AG08396 (cell line): ENCODE measurements at regions not wholly inside any gene's neighbourhood (a gene's known extent, or its start where the extent isn't known, plus 50 kb on each side); places are given as distances from the start of the nearest gene placed in this dataset.
"Not testable (repeated sequence)": the region's sequence is repeated elsewhere in the genome, so short reads cannot be mapped to it uniquely, and the experiment has no call there.

Experiments used
- DNase-seq: peaks from one replicate; pipeline ENCODE4 v3.0.0; 2012; ENCODE audit warnings: low spot score, mixed read lengths

GRCh38 chr16:51244887-51245657 is 94.0 kb upstream of the SALL1 start:
- DNase-seq: no peak

GRCh38 chr16:51243936-51244436 is 92.9 kb upstream of the SALL1 start:
- DNase-seq: no peak

- DNase-seq: no peak
Measured at GRCh38 chr16:51242296-51242994, 91.4 kb upstream of the SALL1 start.

- DNase-seq: no peak
Measured at GRCh38 chr16:51239196-51239595, 88.1 kb upstream of the SALL1 start.

GRCh38 chr16:51237861-51238378 is 86.8 kb upstream of the SALL1 start:
- no peak for DNase-seq

- no peak for DNase-seq
Measured at GRCh38 chr16:51237207-51237606, 86.1 kb upstream of the SALL1 start.

GRCh38 chr16:51236583-51236982 is 85.5 kb upstream of the SALL1 start:
- DNase-seq: no peak

GRCh38 chr16:51231702-51232101 is 80.6 kb upstream of the SALL1 start:
- no peak for DNase-seq

GRCh38 chr16:51230035-51230434 is 79.0 kb upstream of the SALL1 start:
- DNase-seq: not testable (repeated sequence)

GRCh38 chr16:51228097-51228659 is 77.1 kb upstream of the SALL1 start:
- DNase-seq: no peak

GRCh38 chr16:51225878-51226277 is 74.8 kb upstream of the SALL1 start:
- DNase-seq: no peak

- DNase-seq: no peak
Measured at GRCh38 chr16:51224317-51224716, 73.2 kb upstream of the SALL1 start.

GRCh38 chr16:51222016-51222415 is 70.9 kb upstream of the SALL1 start:
- no peak for DNase-seq

GRCh38 chr16:51211148-51211547 is 60.1 kb upstream of the SALL1 start:
- DNase-seq: no peak

- DNase-seq: no peak
Measured at GRCh38 chr16:51210087-51210486, 59.0 kb upstream of the SALL1 start.

GRCh38 chr16:51201604-51202003 is 50.5 kb upstream of the SALL1 start:
- no peak for DNase-seq
